Suprapubic skin (tissue), 4 donors: ENCODE measurements at regions not wholly inside any gene's neighbourhood (a gene's known extent, or its start where the extent isn't known, plus 50 kb on each side); places are given as distances from the start of the nearest gene placed in this dataset.

Experiments used
- POLR2A ChIP-seq, 2 donors: fragments of 450-650 bp; IDR thresholded peaks; one replicate each; pipeline ENCODE4 v1.6.1; 2017; ENCODE audit warnings: antibody characterized with exemption in 2 of 2, mild to moderate bottlenecking in 2 of 2, moderate library complexity in 2 of 2
- POLR2AphosphoS5 ChIP-seq, 3 donors: sonication (generic); formaldehyde crosslinking; IDR thresholded peaks; one replicate each; pipeline ENCODE4 v1.6.1; 2017; ENCODE audit warnings: antibody characterized with exemption in 3 of 3
- TF ChIP-seq, protein P1 (sequence below), 2 donors: fragments of 200-600 bp in 1 of 2; fragments of 450-650 bp in 1 of 2; sonication (generic) in 1 of 2; IDR thresholded peaks; one replicate each; pipeline ENCODE4 v1.5.1; 2016 to 2019; ENCODE audit warnings: antibody characterized with exemption in 2 of 2, mild to moderate bottlenecking in 1 of 2, moderate library complexity in 1 of 2

DNA sequence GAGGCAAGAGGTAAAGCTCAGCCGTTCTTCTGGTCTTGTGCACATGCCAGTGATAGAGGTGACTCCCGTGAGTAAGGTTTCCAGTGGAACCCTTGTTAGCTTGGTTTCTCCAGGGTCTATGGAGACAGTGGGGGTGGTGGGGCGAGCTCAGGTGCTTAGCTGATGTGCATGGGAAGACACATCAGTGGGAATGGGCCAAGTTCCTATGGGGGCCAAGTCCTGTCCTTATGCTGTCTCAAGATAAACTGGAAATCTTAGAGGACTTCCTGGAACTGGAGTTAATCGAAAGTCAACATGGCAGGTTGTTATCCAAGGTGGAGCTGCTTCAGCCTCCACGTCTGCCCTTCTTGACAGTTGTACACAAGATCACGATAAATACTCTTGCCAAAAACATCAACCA lies 130.1 kb upstream of the TMEM18 start:
- TF ChIP-seq, protein P1, sequence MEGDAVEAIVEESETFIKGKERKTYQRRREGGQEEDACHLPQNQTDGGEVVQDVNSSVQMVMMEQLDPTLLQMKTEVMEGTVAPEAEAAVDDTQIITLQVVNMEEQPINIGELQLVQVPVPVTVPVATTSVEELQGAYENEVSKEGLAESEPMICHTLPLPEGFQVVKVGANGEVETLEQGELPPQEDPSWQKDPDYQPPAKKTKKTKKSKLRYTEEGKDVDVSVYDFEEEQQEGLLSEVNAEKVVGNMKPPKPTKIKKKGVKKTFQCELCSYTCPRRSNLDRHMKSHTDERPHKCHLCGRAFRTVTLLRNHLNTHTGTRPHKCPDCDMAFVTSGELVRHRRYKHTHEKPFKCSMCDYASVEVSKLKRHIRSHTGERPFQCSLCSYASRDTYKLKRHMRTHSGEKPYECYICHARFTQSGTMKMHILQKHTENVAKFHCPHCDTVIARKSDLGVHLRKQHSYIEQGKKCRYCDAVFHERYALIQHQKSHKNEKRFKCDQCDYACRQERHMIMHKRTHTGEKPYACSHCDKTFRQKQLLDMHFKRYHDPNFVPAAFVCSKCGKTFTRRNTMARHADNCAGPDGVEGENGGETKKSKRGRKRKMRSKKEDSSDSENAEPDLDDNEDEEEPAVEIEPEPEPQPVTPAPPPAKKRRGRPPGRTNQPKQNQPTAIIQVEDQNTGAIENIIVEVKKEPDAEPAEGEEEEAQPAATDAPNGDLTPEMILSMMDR (IDR thresholded peaks at IDR 0.05) = no peak
- TF ChIP-seq POLR2AphosphoS5 (IDR thresholded peaks at IDR 0.05) (no peak), POLR2A (IDR thresholded peaks at IDR 0.05) (no peak)
